HEK293T (cell line): ENCODE measurements at regions not wholly inside any gene's neighbourhood (a gene's known extent, or its start where the extent isn't known, plus 50 kb on each side); places are given as distances from the start of the nearest gene placed in this dataset.

ENCODE experiments used
- CTCF ChIA-PET: fragments of 350-600 bp; formaldehyde crosslinking; extraction: SDS; loops from one replicate; lab custom pipeline; 2021; ENCODE audit warnings: antibody characterized with exemption, inconsistent platforms; lab: Yijun Ruan, JAX
- POLR2A ChIA-PET: fragments of 350-600 bp; formaldehyde crosslinking; extraction: SDS; loops from one replicate; lab custom pipeline; 2020; ENCODE audit warnings: antibody characterized with exemption, inconsistent platforms; lab: Yijun Ruan, JAX
- DNase-seq: peaks from one replicate; pipeline ENCODE4 v3.0.0; 2012; ENCODE audit warnings: mixed read lengths; ENCODE audit errors: extremely low spot score
- ARNT ChIP-seq: fragments of 450-650 bp; IDR thresholded peaks from 2 replicates; pipeline ENCODE4 v1.6.1; 2017; ENCODE audit warnings: mild to moderate bottlenecking
- BHLHE40 ChIP-seq: fragments of 450-650 bp; IDR thresholded peaks from 2 replicates; pipeline ENCODE4 v1.6.1; 2016; ENCODE audit warnings: mild to moderate bottlenecking, moderate library complexity, borderline replicate concordance
- CTBP1 ChIP-seq: fragments of 450-650 bp; IDR thresholded peaks from 2 replicates; pipeline ENCODE4 v1.6.1; 2016; ENCODE audit warnings: borderline replicate concordance
- ELF4 ChIP-seq: fragments of 450-650 bp; IDR thresholded peaks from 2 replicates; pipeline ENCODE4 v1.6.1; 2017; ENCODE audit warnings: antibody characterized with exemption
- FOXA1 ChIP-seq: fragments of 450-650 bp; IDR thresholded peaks from 2 replicates; pipeline ENCODE4 v1.6.1; 2016; ENCODE audit warnings: mild to moderate bottlenecking
- FOXK2 ChIP-seq: fragments of 450-650 bp; IDR thresholded peaks from 2 replicates; pipeline ENCODE4 v1.6.1; 2016; ENCODE audit warnings: mild to moderate bottlenecking
- FOXM1 ChIP-seq: fragments of 450-650 bp; IDR thresholded peaks from 2 replicates; pipeline ENCODE4 v1.6.1; 2017; ENCODE audit warnings: mild to moderate bottlenecking, borderline replicate concordance
- HDGF ChIP-seq: fragments of 450-650 bp; IDR thresholded peaks from 2 replicates; pipeline ENCODE4 v1.6.1; 2017; ENCODE audit warnings: antibody characterized with exemption, borderline replicate concordance
- L3MBTL2 ChIP-seq: fragments of 450-650 bp; conservative IDR thresholded peaks from 2 replicates; pipeline ENCODE4 v1.6.1; 2016; ENCODE audit warnings: mild to moderate bottlenecking
- LEF1 ChIP-seq: fragments of 450-650 bp; IDR thresholded peaks from 2 replicates; pipeline ENCODE4 v1.6.1; 2017; ENCODE audit warnings: mild to moderate bottlenecking, borderline replicate concordance
- NFRKB ChIP-seq: fragments of 450-650 bp; IDR thresholded peaks from 2 replicates; pipeline ENCODE4 v1.6.1; 2016; ENCODE audit warnings: mild to moderate bottlenecking, moderate library complexity
- SP1 ChIP-seq: fragments of 450-650 bp; IDR thresholded peaks from 2 replicates; pipeline ENCODE4 v1.6.1; 2017
- SUZ12 ChIP-seq: fragments of 450-650 bp; IDR thresholded peaks from 2 replicates; pipeline ENCODE4 v1.6.1; 2016; ENCODE audit warnings: mild to moderate bottlenecking
- TARDBP ChIP-seq: fragments of 450-650 bp; IDR thresholded peaks from 2 replicates; pipeline ENCODE4 v1.6.1; 2016
- ZNF384 ChIP-seq: fragments of 450-650 bp; IDR thresholded peaks from 2 replicates; pipeline ENCODE4 v1.6.1; 2016
- TF ChIP-seq, protein P1 (sequence below): fragments of 450-650 bp; IDR thresholded peaks from 2 replicates; pipeline ENCODE4 v1.6.1; 2016

DNA sequence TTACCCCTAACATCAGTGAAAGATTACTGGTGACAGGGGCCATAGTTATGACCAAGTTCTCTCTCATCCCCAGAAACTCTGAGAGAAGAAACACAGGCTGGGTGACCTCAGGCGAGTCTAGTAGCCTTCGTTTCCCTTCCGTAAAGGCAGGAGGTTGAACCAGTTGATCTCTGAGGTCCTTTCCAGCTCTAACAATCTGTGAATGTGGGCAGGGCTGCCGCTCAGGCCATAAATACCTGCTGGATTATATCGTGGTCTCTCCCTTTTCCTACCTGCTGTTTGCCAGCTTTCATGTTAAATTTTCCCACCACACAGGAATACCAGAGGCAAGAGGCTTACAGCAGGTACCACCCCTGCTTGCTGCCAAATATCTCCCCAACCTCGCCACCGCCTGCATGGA, 357.5 kb downstream of the SH3GL2 start:
- DNase-seq, result no peak
- POLR2A ChIA-PET, result no interaction called here
- TF ChIP-seq FOXA1, result no peak
- CTCF ChIA-PET, result no interaction called here

DNA sequence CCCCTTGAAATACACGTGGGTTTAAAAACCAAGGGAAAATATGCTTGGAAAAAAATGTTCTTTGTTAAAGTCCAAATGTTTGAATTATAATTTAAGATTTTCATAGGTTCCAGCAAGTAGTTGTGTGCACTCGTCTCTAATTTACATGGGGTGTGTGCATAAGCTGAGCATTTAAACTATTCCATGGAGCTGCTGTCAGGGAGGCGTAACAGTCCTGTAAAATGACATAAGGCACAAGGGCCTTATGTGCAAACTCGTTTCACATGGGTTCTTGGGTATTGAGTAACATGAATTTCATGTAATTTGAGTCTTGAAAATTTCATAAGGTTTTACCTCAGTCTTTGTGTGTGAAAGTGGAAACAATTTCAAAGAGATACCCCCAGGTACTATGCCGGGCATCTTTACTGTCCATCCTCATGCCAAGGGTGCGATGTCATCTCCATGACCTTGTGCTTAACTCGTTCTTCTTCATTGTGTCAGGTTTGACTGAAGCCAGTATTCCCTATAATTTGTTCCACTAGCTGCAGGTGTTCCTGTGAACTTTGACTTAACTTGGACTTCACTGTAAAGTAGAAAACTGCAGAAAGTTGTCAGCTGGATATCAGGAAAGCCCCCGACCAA, 359.3 kb downstream of the SH3GL2 start:
- POLR2A ChIA-PET, result interaction anchor here (0.7 kb wide), 2 partner anchors 70 to 254 kb away, joined by 3 to 4 read pairs; no protein-coding TSS in a partner anchor
- no peak for DNase-seq
- CTCF ChIA-PET, result no interaction called here
- no peak for TF ChIP-seq ELF4
- no peak for TF ChIP-seq NFRKB
- no peak for TF ChIP-seq CTBP1
- no peak for TF ChIP-seq FOXA1
- TF ChIP-seq FOXK2, result no peak
- TF ChIP-seq, protein P1, sequence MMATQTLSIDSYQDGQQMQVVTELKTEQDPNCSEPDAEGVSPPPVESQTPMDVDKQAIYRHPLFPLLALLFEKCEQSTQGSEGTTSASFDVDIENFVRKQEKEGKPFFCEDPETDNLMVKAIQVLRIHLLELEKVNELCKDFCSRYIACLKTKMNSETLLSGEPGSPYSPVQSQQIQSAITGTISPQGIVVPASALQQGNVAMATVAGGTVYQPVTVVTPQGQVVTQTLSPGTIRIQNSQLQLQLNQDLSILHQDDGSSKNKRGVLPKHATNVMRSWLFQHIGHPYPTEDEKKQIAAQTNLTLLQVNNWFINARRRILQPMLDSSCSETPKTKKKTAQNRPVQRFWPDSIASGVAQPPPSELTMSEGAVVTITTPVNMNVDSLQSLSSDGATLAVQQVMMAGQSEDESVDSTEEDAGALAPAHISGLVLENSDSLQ, result no peak
- no peak for TF ChIP-seq ZNF384
- TF ChIP-seq BHLHE40, result no peak

DNA sequence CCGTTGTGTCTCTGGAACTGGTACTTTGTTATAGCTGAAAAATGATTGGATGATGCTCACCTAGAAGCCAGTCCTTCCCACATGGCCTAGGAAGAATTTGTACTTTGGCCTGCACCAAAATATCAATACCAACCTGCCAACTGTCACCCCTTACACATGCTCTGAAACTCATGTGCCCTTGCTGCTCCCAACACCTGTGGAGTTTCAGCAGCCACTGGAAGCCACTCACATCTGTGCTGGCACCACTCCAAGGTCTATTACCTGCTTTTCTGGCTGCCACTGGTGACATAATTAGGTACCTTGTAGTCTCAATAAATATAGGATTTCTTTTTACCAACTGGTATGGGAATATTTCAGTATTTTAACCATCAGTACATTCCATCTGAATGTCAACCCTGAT, 363.6 kb downstream of the SH3GL2 start:
- DNase-seq, result no peak
- POLR2A ChIA-PET, result no interaction called here
- CTCF ChIA-PET, result no interaction called here
- no peak for TF ChIP-seq L3MBTL2
- TF ChIP-seq ARNT, result no peak
- TF ChIP-seq FOXK2, result no peak

DNA sequence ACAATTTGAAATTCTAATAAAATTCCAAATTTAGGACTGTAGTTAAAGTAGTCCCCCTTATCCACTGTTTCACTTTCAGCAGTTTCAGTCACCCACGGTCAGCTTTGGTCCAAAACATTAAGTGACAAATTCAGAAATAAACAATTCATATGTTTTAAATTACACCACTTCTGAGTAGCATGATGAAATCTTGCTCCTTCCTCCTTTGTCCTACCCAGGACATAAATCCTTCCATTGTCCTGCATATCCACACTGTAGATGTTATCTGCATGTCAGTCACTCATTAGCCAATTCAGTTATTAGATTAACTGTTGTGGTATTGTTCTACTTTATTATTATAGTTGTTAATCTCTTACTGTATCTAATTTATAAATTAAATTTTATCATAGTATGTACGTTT, 376.5 kb downstream of the SH3GL2 start:
- no peak for TF ChIP-seq TARDBP
- no peak for TF ChIP-seq FOXK2
- no peak for TF ChIP-seq FOXA1
- TF ChIP-seq ARNT, result no peak
- TF ChIP-seq SUZ12, result no peak
- no peak for TF ChIP-seq LEF1
- TF ChIP-seq ZNF384, result no peak
- TF ChIP-seq CTBP1, result no peak
- TF ChIP-seq, protein P1, result no peak
- TF ChIP-seq SP1, result no peak
- no peak for TF ChIP-seq HDGF
- no peak for TF ChIP-seq L3MBTL2
- no peak for TF ChIP-seq BHLHE40
- ChIA-PET POLR2A (no interaction called here), CTCF (no interaction called here)
- DNase-seq, result no peak

DNA sequence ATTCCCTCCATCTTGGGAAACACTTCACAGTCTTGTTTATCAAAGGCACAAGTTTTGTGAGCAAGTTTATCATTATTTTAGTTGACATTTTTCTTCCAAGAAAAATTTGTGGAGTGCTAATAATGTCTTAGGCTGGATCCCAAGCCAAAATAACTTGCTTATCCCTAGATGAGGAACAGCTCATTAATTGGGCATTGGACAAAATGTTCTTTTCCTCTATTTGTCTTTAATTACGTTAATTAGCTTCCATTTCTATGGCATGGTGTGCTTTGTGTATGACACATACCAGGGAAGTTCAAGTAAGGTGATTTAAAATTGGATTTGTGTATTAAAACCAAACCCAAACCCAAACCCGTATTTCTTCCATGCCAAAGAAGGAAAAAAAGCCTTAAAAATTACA, 379.5 kb downstream of the SH3GL2 start:
- POLR2A ChIA-PET, result no interaction called here
- no peak for DNase-seq
- TF ChIP-seq TARDBP, result no peak
- CTCF ChIA-PET, result no interaction called here

DNA sequence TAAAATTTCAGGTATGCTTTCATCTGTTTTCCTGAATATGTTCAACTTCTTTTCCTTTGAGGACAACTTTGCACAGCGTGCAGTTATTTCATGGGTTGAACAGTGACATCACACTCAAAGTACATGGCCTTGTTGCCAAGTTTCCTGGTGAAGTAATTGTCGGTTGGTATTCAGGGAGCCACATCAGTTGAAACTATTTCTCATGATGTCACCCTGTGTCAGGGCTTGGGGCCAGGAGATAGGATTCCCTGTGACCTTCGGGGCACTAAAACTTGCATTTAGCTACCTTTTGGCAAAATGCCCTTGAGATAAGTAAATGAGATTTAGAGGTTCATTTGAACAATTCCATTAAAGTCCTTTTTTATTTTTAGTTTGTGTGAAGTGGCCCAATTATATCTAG, 383.9 kb downstream of the SH3GL2 start:
- TF ChIP-seq FOXA1, result no peak
- TF ChIP-seq FOXM1, result no peak
- TF ChIP-seq NFRKB, result no peak
- TF ChIP-seq ZNF384, result no peak
- TF ChIP-seq, protein P1, result no peak
- no peak for TF ChIP-seq SUZ12
- TF ChIP-seq BHLHE40, result no peak
- no peak for TF ChIP-seq HDGF
- no peak for TF ChIP-seq ELF4
- TF ChIP-seq TARDBP, result no peak
- TF ChIP-seq L3MBTL2, result no peak
- no peak for TF ChIP-seq CTBP1
- no peak for TF ChIP-seq FOXK2
- no peak for TF ChIP-seq LEF1
- DNase-seq, result peak; percentile 8
- ChIA-PET POLR2A (no interaction called here), CTCF (no interaction called here)

DNA sequence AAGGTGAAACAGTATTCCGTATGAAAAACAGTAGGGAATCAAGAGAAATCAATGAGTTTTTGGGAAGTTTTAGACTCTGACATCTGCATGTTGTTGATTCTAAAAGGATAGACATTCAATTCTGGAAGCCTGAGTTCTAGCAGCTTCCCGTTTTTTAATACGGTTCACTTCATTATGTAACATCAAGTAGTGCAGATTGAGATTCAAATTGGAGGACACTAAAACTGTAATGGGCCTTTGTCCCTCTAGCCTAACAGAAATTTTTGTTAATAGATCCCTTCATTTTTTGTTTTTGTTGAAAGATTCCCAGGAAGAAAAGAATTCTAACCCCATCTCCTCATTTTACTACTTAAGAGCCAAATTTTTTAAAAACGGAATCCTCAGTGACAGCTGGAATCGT, 384.6 kb downstream of the SH3GL2 start:
- ChIA-PET POLR2A (no interaction called here), CTCF (no interaction called here)
- no peak for DNase-seq
- no peak for TF ChIP-seq NFRKB
- TF ChIP-seq FOXA1, result no peak
- TF ChIP-seq LEF1, result no peak
- no peak for TF ChIP-seq SUZ12
- TF ChIP-seq FOXM1, result no peak
- no peak for TF ChIP-seq TARDBP
- no peak for TF ChIP-seq FOXK2
- no peak for TF ChIP-seq BHLHE40

DNA sequence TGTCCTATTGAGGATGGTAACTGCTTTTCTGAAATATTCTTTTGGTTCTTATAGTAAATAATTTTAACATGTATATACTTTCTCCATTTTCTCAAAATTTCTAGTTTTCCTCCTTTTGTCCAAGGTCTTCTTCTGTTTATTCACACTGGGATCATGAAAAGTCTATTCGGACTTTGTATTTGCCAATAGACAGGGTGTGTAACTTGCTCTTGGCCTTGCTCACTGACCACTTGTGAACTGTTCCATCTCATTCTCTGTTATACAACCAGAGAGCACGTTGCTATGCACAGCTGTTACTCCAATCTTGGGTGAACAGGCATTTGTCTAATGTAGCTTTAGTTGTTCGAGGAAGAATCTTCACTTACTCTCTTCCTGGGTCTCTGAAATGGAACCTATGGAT, 388.9 kb downstream of the SH3GL2 start:
- no peak for TF ChIP-seq ZNF384
- no peak for TF ChIP-seq L3MBTL2
- TF ChIP-seq HDGF, result no peak
- TF ChIP-seq FOXK2, result no peak
- TF ChIP-seq ELF4, result no peak
- no peak for TF ChIP-seq CTBP1
- CTCF ChIA-PET, result no interaction called here
- no peak for DNase-seq
- POLR2A ChIA-PET, result no interaction called here
